DMS 273 (cell line): ENCODE measurements at regions not wholly inside any gene's neighbourhood (a gene's known extent, or its start where the extent isn't known, plus 50 kb on each side); places are given as distances from the start of the nearest gene placed in this dataset.

Experiments
- DNase-seq: peaks from one replicate; lab custom pipeline; 2025; ENCODE audit not compliant: unreplicated experiment; lab: John Stamatoyannopoulos, UW

GRCh38 chr1:194300776-194301175 lies 1114.4 kb upstream of the B3GALT2 start:
- peak; percentile 22 for DNase-seq

- DNase-seq, result peak; percentile 14
Measured at GRCh38 chr1:194300340-194300739, 1113.9 kb upstream of the B3GALT2 start.

GRCh38 chr1:194298007-194298598 lies 1111.7 kb upstream of the B3GALT2 start:
- DNase-seq, result no peak

- DNase-seq, result no peak
Measured at GRCh38 chr1:194297094-194297493, 1110.7 kb upstream of the B3GALT2 start.

- DNase-seq, result no peak
Measured at GRCh38 chr1:194296201-194296600, 1109.8 kb upstream of the B3GALT2 start.

- peak; percentile 61 for DNase-seq
Measured at GRCh38 chr1:194295685-194296084, 1109.3 kb upstream of the B3GALT2 start.

GRCh38 chr1:194293851-194294405 lies 1107.5 kb upstream of the B3GALT2 start:
- no peak for DNase-seq

GRCh38 chr1:194292966-194293365 lies 1106.6 kb upstream of the B3GALT2 start:
- no peak for DNase-seq

GRCh38 chr1:194289569-194290266 lies 1103.3 kb upstream of the B3GALT2 start:
- no peak for DNase-seq

GRCh38 chr1:194288238-194288637 lies 1101.8 kb upstream of the B3GALT2 start:
- DNase-seq, result no peak

- no peak for DNase-seq
Measured at GRCh38 chr1:194281376-194281775, 1095.0 kb upstream of the B3GALT2 start.

- DNase-seq, result peak; percentile 2
Measured at GRCh38 chr1:194280463-194280862, 1094.0 kb upstream of the B3GALT2 start.

GRCh38 chr1:194279975-194280374 lies 1093.6 kb upstream of the B3GALT2 start:
- DNase-seq, result no peak

- DNase-seq, result no peak
Measured at GRCh38 chr1:194277927-194278326, 1091.5 kb upstream of the B3GALT2 start.

- DNase-seq, result no peak
Measured at GRCh38 chr1:194273660-194274059, 1087.2 kb upstream of the B3GALT2 start.

GRCh38 chr1:194268839-194269238 lies 1082.4 kb upstream of the B3GALT2 start:
- no peak for DNase-seq

GRCh38 chr1:194267021-194267420 lies 1080.6 kb upstream of the B3GALT2 start:
- no peak for DNase-seq

GRCh38 chr1:194256010-194256409 lies 1069.6 kb upstream of the B3GALT2 start:
- DNase-seq, result no peak

GRCh38 chr1:194252199-194252598 lies 1065.8 kb upstream of the B3GALT2 start:
- no peak for DNase-seq

- no peak for DNase-seq
Measured at GRCh38 chr1:194241215-194241614, 1054.8 kb upstream of the B3GALT2 start.

GRCh38 chr1:194233069-194233468 lies 1046.7 kb upstream of the B3GALT2 start:
- no peak for DNase-seq

GRCh38 chr1:194230351-194231144 lies 1044.1 kb upstream of the B3GALT2 start:
- no peak for DNase-seq
